ENCODE measurements at regions not wholly inside any gene's neighbourhood (a gene's known extent, or its start where the extent isn't known, plus 50 kb on each side); places are given as distances from the start of the nearest gene placed in this dataset.

GRCh38 chr17:79335456-79335855 lies 260.8 kb downstream of the ENGASE start:
- H3K4me2 ChIP-seq (ENCODE audit: low read depth, low read length, poor library complexity, severe bottlenecking), result no peak overlapping the region
- no peaks in the 10 kb centered on the region for H3K9me3 ChIP-seq (ENCODE audit: insufficient read depth, low read depth, low read length)
- H3K4me3 ChIP-seq (ENCODE audit: low read length, poor library complexity, severe bottlenecking), result no peak overlapping the region
- H3K4me1 ChIP-seq (ENCODE audit: insufficient read depth, low read length, poor library complexity, severe bottlenecking), result no peaks in the 10 kb centered on the region
- H3F3A ChIP-seq (ENCODE audit: low read depth), result no peaks in the 10 kb centered on the region
- H2AFZ ChIP-seq (ENCODE audit: low read length), result no peak overlapping the region
- H4K20me1 ChIP-seq (ENCODE audit: insufficient read depth, low read length, poor library complexity, severe bottlenecking), result no peaks in the 10 kb centered on the region
- no peaks in the 10 kb centered on the region for H3K9me2 ChIP-seq (replicated peaks; ENCODE audit: low read depth, low read length)
- no peak overlapping the region for H3K9ac ChIP-seq (ENCODE audit: low read depth, low read length, poor library complexity, severe bottlenecking)
- no peaks in the 10 kb centered on the region for H3K36me3 ChIP-seq (ENCODE audit: insufficient read depth, low read length)
- TF ChIP-seq CTCF (conservative IDR thresholded peaks at IDR 0.05; ENCODE audit: low read length) (no peak), EZH2phosphoT487 (IDR thresholded peaks at IDR 0.05; ENCODE audit: borderline replicate concordance) (no peak)
- H3K27me3 ChIP-seq (ENCODE audit: insufficient read depth, low read length, poor library complexity, severe bottlenecking), result no peaks in the 10 kb centered on the region
- H3K79me2 ChIP-seq (ENCODE audit: insufficient read depth, low read length), result no peaks in the 10 kb centered on the region

GRCh38 chr17:79332011-79332554 lies 257.5 kb downstream of the ENGASE start:
- no peaks in the 10 kb centered on the region for H3K9me3 ChIP-seq (ENCODE audit: insufficient read depth, low read depth, low read length)
- no peaks in the 10 kb centered on the region for H3K9me2 ChIP-seq (replicated peaks; ENCODE audit: low read depth, low read length)
- H4K20me1 ChIP-seq (ENCODE audit: insufficient read depth, low read length, poor library complexity, severe bottlenecking), result no peaks in the 10 kb centered on the region
- no peaks in the 10 kb centered on the region for H3K79me2 ChIP-seq (ENCODE audit: insufficient read depth, low read length)
- H3K4me1 ChIP-seq (ENCODE audit: insufficient read depth, low read length, poor library complexity, severe bottlenecking), result no peaks in the 10 kb centered on the region
- no peak overlapping the region for H3K9ac ChIP-seq (ENCODE audit: low read depth, low read length, poor library complexity, severe bottlenecking)
- no peak overlapping the region for H3K4me2 ChIP-seq (ENCODE audit: low read depth, low read length, poor library complexity, severe bottlenecking)
- H3K4me3 ChIP-seq (ENCODE audit: low read length, poor library complexity, severe bottlenecking), result no peak overlapping the region
- H3K36me3 ChIP-seq (ENCODE audit: insufficient read depth, low read length), result no peaks in the 10 kb centered on the region
- H2AFZ ChIP-seq (ENCODE audit: low read length), result no peak overlapping the region
- no peak for TF ChIP-seq CTCF (conservative IDR thresholded peaks at IDR 0.05; ENCODE audit: low read length)
- TF ChIP-seq EZH2phosphoT487 (IDR thresholded peaks at IDR 0.05; ENCODE audit: borderline replicate concordance), result no peak
- H3F3A ChIP-seq (ENCODE audit: low read depth), result no peaks in the 10 kb centered on the region
- H3K27me3 ChIP-seq (ENCODE audit: insufficient read depth, low read length, poor library complexity, severe bottlenecking), result no peaks in the 10 kb centered on the region

- Histone ChIP-seq H3K4me2 (ENCODE audit: low read depth, low read length, poor library complexity, severe bottlenecking) (no peak overlapping the region), H3K4me1 (ENCODE audit: insufficient read depth, low read length, poor library complexity, severe bottlenecking) (no peaks in the 10 kb centered on the region), H3K9me2 (replicated peaks; ENCODE audit: low read depth, low read length) (no peaks in the 10 kb centered on the region), H3K36me3 (ENCODE audit: insufficient read depth, low read length) (no peaks in the 10 kb centered on the region), H3K9me3 (ENCODE audit: insufficient read depth, low read depth, low read length) (no peaks in the 10 kb centered on the region), H3F3A (ENCODE audit: low read depth) (no peaks in the 10 kb centered on the region), H3K27me3 (ENCODE audit: insufficient read depth, low read length, poor library complexity, severe bottlenecking) (no peaks in the 10 kb centered on the region), H4K20me1 (ENCODE audit: insufficient read depth, low read length, poor library complexity, severe bottlenecking) (no peaks in the 10 kb centered on the region), H3K79me2 (ENCODE audit: insufficient read depth, low read length) (no peaks in the 10 kb centered on the region), H2AFZ (ENCODE audit: low read length) (no peak overlapping the region), H3K9ac (ENCODE audit: low read depth, low read length, poor library complexity, severe bottlenecking) (no peak overlapping the region), H3K4me3 (ENCODE audit: low read length, poor library complexity, severe bottlenecking) (no peak overlapping the region)
- no peak for TF ChIP-seq EZH2phosphoT487 (IDR thresholded peaks at IDR 0.05; ENCODE audit: borderline replicate concordance)
- TF ChIP-seq CTCF (conservative IDR thresholded peaks at IDR 0.05; ENCODE audit: low read length), result no peak
These were observed 256.9 kb downstream of the ENGASE start for GRCh38 chr17:79331492-79331891.
